ENCODE measurements at regions not wholly inside any gene's neighbourhood (a gene's known extent, or its start where the extent isn't known, plus 50 kb on each side); places are given as distances from the start of the nearest gene placed in this dataset.

DNA sequence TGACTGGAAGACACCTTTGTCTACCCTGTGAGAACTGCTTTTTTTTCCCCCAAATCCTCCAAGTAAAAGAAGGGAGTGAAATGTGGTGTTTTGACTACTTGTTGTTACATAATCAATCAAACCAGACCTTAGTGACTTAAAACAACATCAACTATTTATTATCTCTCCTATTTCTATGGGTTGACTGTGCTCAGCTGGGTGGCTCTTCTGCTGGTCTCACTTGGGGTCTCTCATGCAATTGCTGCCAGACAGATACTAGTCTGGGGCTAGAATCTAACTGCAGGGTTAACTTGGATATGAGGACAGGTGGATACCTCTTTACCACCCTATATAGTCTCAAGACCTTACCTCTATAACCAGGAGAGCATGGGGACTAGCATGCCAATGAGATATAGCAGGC is 141.3 kb downstream of the SALL1 start:
- TF ChIP-seq, protein P1, sequence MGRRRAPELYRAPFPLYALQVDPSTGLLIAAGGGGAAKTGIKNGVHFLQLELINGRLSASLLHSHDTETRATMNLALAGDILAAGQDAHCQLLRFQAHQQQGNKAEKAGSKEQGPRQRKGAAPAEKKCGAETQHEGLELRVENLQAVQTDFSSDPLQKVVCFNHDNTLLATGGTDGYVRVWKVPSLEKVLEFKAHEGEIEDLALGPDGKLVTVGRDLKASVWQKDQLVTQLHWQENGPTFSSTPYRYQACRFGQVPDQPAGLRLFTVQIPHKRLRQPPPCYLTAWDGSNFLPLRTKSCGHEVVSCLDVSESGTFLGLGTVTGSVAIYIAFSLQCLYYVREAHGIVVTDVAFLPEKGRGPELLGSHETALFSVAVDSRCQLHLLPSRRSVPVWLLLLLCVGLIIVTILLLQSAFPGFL (CRISPR knock-in tag; IDR thresholded peaks at IDR 0.05; ENCODE audit: borderline replicate concordance) = no peak
- TF ChIP-seq, protein P2, sequence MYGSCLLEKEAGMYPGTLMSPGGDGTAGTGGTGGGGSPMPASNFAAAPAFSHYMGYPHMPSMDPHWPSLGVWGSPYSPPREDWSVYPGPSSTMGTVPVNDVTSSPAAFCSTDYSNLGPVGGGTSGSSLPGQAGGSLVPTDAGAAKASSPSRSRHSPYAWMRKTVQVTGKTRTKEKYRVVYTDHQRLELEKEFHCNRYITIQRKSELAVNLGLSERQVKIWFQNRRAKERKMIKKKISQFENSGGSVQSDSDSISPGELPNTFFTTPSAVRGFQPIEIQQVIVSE (CRISPR knock-in tag; IDR thresholded peaks at IDR 0.05; ENCODE audit: borderline replicate concordance) = no peak
- TF ChIP-seq ETV6 (CRISPR knock-in tag; IDR thresholded peaks at IDR 0.05) (no peak), TEAD1 (CRISPR knock-in tag; IDR thresholded peaks at IDR 0.05) (no peak), FOXJ3 (CRISPR knock-in tag; IDR thresholded peaks at IDR 0.05; ENCODE audit: borderline replicate concordance) (no peak), CBFB (CRISPR knock-in tag; IDR thresholded peaks at IDR 0.05; ENCODE audit: low read depth) (no peak), TCF7 (CRISPR knock-in tag; IDR thresholded peaks at IDR 0.05; ENCODE audit: low read depth) (no peak)
- TF ChIP-seq, protein P3, sequence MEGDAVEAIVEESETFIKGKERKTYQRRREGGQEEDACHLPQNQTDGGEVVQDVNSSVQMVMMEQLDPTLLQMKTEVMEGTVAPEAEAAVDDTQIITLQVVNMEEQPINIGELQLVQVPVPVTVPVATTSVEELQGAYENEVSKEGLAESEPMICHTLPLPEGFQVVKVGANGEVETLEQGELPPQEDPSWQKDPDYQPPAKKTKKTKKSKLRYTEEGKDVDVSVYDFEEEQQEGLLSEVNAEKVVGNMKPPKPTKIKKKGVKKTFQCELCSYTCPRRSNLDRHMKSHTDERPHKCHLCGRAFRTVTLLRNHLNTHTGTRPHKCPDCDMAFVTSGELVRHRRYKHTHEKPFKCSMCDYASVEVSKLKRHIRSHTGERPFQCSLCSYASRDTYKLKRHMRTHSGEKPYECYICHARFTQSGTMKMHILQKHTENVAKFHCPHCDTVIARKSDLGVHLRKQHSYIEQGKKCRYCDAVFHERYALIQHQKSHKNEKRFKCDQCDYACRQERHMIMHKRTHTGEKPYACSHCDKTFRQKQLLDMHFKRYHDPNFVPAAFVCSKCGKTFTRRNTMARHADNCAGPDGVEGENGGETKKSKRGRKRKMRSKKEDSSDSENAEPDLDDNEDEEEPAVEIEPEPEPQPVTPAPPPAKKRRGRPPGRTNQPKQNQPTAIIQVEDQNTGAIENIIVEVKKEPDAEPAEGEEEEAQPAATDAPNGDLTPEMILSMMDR (IDR thresholded peaks at IDR 0.05) = no peak
- TF ChIP-seq, protein P4, sequence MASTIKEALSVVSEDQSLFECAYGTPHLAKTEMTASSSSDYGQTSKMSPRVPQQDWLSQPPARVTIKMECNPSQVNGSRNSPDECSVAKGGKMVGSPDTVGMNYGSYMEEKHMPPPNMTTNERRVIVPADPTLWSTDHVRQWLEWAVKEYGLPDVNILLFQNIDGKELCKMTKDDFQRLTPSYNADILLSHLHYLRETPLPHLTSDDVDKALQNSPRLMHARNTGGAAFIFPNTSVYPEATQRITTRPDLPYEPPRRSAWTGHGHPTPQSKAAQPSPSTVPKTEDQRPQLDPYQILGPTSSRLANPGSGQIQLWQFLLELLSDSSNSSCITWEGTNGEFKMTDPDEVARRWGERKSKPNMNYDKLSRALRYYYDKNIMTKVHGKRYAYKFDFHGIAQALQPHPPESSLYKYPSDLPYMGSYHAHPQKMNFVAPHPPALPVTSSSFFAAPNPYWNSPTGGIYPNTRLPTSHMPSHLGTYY (CRISPR knock-in tag; IDR thresholded peaks at IDR 0.05) = no peak

Measured in WTC11 (cell line).